ENCODE measurements at regions not wholly inside any gene's neighbourhood (a gene's known extent, or its start where the extent isn't known, plus 50 kb on each side); places are given as distances from the start of the nearest gene placed in this dataset.

DNA sequence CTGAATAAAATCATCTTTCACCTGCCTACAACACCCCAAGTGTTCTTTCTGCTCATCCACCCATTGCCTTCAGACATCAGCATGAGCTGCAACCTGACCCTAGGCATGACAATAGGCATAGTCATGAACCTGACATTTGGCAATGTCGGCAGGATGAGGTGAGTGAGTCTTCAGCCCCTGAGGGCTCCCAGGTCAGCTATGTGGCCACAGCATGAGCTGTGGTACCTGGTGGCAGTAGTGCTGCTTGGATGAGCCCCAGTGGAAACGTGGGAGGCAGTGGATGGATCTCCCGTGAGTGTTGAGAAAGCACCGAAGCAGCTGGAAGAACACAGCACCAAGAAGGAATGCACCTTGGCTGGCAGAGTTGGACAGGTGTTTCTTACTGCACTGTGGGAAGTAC lies 334.8 kb upstream of the FAR2 start:
- no peak for DNase-seq (ENCODE audit: low read depth in 2 of 2)

DNA sequence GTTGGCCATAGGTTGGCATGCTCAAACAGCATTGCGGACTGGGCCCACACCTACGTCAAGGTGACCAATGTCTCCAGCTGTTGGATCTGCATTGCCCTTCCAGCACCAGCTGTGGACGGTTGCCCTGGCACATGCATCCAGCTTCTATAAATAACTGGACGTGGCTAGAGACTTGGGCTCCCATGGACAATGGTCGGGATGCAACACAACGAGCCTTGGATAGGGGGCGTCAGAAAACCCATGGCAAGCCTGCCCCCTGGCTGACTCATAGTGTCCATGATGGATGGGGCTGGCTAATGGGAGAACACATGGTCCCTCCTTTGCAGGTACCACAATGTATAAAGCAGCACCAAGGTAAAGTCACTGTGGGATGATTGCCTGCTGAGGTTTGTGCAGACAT lies 331.6 kb upstream of the FAR2 start:
- no peak for DNase-seq (ENCODE audit: low read depth in 2 of 2)

DNA sequence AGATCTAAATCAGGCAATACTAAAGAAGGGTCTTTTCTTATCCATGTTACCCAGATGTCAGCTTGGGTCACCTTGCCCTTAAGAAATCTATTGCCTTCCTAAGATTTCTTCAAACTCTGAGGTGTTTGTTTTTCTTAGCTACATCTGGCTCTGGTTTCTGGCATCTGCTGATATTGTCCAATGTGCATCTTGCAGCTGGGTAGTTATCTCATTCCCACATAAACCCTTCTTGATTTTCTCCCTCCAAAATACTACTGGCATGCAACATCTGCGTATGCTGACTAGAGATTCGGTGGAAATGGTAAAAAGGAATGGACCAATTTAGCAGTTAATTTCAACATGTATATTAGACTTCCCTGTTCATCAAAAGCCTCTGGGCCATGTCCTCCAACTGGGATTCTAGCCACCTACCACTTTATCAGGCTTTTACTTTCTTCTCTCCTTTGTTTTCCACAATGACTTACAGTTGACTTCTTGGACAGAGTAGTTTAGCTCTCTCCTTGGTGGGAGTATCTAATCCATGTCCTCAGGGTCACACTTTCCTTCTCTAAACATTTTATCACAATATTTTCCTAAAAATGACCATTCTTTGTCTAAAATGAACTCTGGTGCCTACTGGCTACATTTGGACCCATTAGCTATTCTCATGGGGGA lies 324.8 kb upstream of the FAR2 start:
- DNase-seq (ENCODE audit: low read depth in 2 of 2) = no peak

DNA sequence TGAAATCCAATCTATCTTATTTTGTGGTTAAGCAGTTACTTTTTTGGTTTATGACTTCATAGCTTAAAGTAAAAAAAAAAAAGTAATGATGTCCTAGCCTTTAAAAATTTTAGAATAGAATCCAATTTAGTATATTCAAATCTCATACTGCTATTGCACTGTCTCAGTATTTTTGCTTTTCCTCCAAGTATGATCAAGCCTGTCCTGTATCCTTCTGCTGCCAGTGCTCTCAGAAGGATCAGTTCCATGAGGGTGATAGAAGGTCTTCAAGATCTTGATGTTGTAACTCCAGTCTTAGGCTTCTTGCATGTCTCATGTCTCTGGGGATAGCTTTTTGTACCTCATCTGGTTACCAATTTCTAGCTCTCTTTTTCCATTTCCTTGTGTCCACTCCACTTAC lies 324.2 kb upstream of the FAR2 start:
- no peak for DNase-seq (ENCODE audit: low read depth in 2 of 2)

DNA sequence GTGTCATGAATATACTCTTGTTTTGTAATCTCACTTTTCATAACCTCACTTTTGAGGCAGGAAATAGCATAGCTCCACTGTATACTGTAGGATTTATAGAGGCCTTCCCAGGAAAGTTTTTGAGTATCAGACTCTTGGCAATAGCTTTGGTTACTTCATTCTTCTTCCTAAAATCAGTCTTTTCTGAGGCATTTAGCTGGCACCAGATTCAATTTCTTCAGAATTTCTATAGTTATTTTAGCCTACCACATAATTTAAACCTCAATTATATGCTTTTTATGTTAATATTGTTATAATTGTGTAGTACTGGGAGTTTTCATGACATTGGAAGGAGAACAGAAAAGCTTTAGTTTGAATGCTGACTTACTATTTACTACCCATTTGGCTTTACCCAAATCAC lies 322.3 kb upstream of the FAR2 start:
- DNase-seq (ENCODE audit: low read depth in 2 of 2) = no peak

DNA sequence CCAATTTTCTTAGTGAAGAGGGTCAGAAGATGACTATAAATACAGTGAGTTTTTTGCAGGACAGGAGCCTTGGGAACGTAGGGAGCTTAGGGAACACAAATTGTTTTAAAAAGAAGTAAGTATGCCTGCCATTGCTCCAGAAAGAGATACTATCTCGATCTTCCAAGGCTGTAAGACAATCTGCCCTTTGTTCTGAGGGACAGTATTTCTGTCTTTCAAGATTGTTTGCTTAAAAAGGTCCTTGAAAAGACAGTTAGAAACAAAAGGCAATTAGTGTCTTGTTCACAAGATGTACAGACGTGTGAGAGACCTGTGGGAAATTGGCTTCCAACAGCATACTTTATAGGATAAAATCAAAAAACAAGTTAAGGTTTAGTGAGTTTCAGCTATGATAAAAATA lies 321.2 kb upstream of the FAR2 start:
- DNase-seq (ENCODE audit: low read depth in 2 of 2) = no peak

DNA sequence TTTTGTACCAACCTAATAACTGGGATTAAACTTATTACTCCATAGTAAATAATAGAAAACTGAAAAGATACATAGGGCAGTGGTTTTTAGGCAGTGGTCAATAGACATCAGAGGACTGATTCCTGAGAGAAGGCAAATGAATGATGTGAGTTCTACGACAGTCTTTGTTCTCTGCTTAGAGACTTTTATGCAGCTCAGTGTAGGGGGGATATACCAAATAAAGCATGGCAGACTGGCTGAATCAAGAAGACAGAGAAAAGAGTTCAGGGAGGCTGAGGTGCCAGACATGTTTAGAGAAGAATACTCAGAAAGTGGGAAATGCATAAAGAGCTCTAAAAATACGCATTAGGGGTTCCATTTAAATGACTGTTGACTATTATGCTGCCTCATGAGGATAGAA lies 320.8 kb upstream of the FAR2 start:
- DNase-seq (ENCODE audit: low read depth in 2 of 2) = no peak

DNA sequence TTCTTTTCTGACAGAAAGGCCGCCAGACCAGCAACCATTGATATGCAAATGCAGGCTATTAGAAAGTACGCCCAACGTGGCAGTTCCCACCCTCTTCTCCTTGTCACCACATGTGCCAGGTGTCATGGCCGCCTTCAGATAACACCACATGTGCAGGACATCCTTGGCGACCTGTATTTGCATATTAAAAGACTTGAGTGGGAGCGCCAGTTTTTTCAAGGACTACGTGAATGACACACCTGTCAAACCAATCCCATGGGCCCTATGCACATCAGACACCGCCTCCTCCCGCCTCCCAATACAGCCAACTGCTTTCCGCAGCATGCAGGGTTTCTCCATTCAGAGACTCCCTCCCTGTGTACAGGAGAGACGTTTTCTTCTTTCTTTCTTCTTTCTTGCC lies 318.6 kb upstream of the FAR2 start:
- DNase-seq (ENCODE audit: low read depth in 2 of 2) = no peak

DNA sequence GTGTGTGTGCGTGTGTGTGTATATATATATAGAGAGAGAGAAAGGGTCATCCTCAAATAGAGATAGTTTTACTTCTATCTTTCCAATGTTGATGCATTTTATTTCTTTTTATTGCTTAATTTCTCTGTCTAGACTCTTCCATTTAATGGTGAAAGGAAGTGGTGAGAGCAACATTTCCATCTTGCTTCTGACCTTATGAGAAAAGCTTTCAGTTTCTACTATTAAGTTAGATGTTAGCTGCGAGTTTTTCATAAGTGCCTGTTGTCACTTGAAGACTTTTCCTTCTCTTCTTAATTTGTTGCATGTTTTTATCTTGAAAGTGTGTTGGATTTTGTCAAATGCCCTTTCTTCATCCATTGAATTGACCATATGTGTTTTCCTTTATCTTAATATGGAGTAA lies 304.4 kb upstream of the FAR2 start:
- DNase-seq (ENCODE audit: low read depth in 2 of 2) = no peak

DNA sequence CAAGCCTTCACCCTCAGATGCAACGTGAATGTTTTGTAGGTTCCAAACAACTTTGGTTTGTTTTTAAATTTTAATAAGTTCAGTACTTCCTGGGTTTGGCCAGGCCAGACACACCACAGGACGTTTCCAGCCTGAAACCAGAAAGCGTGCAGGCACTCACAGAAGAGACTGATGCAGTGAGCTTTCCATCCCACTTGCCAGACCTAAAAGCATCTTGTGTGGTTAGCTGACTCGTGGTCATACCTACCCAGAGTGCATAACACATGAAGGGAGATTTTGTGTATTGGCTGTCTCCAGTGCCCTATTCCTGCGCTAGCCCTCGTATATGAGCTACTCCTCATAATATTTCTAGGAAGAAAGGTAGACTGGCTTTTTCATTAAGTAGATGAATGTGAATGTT lies 297.3 kb upstream of the FAR2 start:
- DNase-seq (ENCODE audit: low read depth in 2 of 2) = no peak

DNA sequence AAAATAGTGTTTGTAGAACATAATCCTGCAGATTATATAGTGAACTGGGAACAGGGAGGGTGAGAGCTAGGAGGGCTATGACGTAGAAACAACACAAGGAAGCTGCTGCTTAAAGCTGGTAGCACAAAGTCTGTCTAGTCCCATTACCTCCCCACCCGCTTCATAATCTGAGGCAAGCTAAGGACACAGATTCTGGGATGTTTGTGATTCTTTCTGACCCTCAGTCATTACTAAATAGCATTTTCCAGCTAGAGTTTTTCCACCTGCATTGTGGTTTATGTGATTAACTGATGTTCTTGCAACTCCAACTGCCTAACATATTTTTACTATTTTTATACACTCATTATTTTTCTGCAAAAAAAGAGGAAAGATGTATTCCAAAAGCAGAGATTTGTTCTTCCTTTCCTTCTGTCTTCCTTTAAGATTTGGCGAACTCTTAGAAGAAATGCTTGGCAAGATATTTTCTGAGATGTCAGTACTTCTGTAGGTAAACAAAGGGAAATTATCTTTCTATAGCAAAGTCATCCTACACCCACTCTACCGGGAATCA lies 293.2 kb upstream of the FAR2 start:
- no peak for DNase-seq (ENCODE audit: low read depth in 2 of 2)

DNA sequence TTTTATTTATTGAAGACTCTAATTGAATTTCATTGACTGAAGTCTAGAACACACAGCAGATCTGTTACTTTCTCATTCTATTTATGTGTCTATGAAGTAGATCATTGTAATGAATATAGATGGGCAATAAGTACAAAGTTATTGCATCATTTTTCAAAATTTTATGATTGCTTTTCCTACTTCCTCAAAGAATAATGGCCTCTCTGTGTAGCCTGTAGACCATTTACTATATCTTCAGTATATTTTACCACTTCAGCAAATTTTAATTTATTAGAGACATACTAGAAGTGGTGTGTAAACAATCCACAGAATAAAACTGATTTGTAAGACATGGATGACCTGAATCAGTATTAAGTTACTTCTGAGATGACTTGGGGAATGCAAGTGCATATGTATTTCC lies 291.7 kb upstream of the FAR2 start:
- DNase-seq (ENCODE audit: low read depth in 2 of 2) = no peak

DNA sequence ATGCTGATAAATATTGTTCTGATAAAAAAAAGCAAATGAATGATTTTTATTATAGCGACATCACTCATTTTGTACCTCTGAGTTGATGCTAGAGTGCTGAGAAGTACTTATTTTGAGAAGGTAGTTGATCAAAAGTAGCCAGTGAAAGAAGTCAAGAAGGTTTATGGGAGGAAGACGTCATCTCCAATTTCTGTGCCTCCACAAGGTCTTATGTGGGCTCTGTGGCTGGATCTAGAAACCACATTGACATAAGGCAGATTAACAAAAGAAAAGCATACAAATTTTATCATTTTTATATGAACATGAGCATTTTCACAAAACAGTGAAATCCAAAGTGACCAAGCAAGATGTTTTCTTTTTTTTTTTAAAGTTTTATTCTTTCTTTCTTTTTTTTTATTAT lies 289.5 kb upstream of the FAR2 start:
- no peak for DNase-seq (ENCODE audit: low read depth in 2 of 2)

DNA sequence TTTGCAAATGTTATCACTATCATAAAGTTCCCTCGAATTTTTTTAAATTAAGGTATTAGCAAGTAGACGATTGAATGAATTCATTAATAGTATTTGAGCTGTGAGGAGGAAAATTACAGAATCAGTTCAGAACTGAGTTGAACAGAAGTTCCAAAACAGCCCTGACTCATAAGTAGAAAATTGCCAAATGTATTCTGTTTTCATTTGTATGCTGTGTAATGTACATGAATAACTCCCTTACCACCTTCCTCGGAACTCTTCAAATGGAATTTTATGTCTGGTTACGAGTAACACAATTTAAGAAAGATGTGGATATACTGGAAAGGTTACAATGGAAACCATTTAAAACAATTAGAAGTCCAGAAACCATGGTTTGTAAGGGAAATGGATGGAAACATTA lies 283.3 kb upstream of the FAR2 start:
- DNase-seq (ENCODE audit: low read depth in 2 of 2) = no peak

DNA sequence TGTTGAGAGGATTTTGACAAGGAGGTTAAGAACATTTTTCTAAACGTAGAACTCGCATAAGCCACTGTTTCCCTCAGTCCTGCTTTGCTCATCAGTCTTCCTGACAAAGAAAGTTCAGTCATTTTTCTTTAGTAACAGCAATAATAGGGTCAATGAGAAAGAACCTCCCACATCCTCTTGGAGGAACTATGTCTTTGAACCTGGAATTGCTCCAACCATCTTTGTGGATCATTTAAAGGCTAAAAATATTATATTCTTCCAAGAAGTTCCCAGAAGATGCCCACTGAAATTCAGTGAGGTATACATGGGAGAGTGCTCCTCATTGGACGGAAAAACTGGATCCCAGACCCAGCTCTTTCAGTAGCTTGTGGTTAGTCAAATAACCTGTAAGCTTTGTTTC lies 282.8 kb upstream of the FAR2 start:
- no peak for DNase-seq (ENCODE audit: low read depth in 2 of 2)

DNA sequence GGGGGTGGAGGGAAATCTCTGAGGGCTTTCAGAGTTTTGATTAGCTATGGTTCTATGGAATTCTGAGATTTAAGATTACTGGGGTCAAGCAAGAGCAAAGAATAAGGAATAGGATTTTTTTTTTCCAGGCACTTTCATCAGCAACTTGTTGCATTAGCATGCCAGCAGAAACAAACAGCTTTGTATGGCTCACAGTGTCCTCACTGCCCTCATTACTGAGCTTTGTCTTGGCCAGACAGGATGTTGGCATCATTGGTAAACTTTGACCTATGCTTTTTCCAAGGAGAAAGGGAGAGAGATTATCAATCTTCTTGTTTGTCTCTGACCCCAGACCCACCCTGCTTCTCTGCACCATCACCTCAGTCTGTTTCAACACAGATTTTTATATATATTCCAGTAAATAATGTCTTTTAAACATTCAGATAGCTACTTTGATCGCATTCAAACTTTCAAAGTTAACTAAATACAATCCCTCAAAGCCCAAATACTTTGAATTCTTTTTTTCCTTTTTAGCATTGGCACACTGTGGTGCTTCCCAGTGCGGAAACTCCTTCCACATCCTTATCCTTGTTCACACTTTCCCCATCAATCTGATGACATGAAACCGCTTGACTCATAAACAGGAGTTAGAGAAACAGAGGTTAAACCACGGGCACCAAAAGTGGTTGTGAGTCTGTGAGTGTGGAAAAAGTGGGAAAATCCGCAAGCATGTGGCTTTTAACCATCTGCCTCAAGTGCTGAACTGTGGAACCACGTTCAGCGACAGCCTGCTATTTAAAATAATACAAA lies 282.2 kb upstream of the FAR2 start:
- DNase-seq (ENCODE audit: low read depth in 2 of 2) = no peak

DNA sequence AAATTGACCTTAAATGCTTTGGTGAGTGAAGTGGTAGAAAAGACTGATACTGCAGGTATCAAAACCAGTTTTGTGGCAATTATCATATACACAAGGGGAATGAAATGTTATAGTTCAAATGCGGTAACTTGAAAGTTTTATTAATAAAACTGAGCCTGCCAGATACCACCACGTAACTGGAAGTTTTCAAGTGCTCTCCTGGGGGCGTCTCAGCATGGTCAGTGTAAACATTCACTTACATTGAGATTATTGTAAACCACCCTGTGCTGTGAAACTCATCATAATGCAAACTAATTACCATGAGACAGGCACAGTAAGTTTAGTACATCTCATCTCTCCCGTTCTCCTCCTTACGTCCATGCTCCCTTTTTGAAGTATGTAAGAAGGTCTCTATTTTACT lies 280.7 kb upstream of the FAR2 start:
- no peak for DNase-seq (ENCODE audit: low read depth in 2 of 2)

DNA sequence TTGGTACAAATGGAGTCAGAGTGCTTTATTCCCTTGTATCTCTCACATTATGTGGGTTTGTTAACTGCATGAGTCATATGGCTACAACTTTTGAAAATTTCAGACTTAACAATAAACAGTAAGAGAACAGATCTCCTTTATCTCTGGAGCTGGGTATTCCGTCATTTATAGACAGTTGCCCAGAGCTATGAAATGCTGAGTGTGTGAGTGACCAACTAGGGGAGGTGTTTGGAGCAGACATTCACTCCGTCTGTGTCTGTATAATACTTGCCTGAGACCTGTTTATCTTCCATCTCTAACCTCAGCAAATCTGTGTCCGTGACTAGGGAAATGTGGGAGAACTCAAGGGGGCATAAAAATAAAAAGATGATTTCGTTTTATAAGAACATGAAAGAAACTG lies 279.9 kb upstream of the FAR2 start:
- peak; percentile 16 to 59 for DNase-seq (ENCODE audit: low read depth in 2 of 2)

DNA sequence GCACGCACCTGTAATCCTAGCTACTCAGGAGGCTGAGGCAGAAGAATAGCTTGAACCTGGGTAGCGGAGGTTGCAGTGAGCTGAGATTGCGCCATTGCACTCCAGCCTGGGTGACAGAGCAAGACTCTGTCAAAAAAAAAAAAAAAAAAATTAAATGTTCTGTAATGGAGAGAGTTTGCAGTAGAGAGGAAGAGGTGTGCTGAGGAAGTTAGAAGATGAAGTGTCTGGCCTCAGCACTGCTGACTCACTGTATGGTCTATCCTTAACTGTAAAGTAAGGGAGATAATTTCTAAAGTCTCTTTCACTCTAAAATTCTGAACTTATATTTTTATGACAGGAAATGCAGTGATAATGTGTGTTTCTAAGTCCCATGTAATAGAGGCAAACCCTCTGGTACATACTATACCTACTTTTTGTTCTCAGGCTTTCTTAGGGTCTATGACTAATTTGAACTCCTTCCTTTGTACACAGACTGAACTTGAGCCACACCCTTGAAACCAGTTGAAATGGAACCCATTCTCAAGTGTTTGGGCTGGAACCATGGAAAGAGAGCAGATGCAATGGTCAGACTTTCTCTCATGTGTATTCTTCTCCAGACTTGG lies 278.1 kb upstream of the FAR2 start:
- DNase-seq (ENCODE audit: low read depth in 2 of 2) = peak in 1 of 2 donors; percentile 12

DNA sequence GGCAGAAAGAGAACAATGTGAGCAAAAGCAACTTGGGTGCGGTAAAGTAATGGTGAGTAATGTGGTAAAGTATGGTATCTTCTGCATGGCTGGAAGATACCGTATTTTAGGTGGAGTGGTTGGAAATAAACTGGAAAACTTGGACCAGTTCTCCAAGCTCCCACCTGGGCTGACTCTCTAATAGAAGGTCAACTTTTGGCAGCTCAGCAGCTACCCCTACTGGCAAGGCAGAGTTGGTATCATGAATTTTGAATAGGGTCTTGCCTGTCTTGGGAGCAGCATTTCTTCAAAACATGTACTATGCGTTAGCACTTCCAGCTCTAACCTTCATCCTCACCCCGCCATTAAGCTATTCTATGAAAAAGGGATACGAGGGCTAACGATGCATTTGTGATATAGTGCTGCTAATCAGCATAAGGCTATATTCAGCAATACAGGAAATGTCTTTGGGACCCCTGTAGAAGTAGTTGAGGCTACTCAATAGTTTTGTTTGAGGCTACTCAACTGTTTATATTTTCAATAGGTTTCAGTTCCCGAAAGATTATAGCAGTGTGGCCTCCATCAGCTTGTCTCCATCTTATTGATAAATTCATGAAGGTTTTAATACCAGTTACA lies 276.3 kb upstream of the FAR2 start:
- peak; percentile 52 to 76 for DNase-seq (ENCODE audit: low read depth in 2 of 2)

DNA sequence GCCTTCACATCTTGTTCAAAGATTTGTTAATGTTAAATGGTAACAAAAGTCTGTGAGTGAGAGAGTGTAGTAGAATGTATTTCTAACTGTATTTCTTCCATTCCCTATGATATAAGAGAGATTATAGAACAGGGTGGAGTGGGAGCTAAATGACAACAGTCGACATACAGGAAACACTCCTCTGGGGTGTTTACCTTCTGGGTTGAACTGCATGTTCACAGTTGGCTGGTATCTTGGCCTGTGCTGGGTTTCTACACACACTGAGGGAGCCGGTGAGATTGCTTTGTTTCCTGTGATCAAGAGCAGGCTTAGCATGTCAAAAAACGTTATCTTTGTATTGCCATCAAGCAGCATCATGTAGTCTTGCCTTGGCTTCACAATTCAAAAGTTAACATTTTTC lies 274.3 kb upstream of the FAR2 start:
- DNase-seq (ENCODE audit: low read depth in 2 of 2) = no peak

DNA sequence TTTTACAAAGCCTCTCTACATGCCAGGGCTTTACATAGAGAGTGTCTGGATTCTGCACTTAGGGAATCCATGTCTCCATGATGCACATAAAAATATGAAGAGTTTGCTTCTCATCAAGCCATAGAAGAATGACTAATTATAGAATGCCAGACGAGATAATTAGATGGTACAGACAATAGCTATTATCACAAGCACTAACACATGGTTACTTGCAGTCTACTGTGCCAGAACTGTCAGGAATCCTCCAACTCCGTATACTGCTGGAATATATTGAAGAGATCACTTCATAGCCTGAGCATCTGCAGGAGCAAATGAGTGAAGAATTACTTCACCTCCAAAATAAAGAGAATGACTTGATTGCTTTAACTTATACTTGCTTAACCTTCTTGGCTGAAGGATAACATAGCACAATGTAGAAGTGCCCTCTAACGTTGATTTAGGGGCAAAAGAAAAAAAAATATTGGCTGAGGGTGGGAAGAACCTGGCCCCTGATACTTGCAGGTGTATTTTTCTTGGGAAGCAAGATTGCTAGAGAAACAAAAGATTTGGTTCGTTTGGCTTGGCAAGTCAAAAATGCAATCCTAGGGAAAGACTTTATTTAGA lies 272.8 kb upstream of the FAR2 start:
- no peak for DNase-seq (ENCODE audit: low read depth in 2 of 2)
